ENCODE measurements at regions not wholly inside any gene's neighbourhood (a gene's known extent, or its start where the extent isn't known, plus 50 kb on each side); places are given as distances from the start of the nearest gene placed in this dataset.
A peak's percentile ranks its signal among the peaks of the same experiment; 100 is the strongest.

- no peak overlapping the region for H3K4me3 ChIP-seq
- H3K27me3 ChIP-seq: peaks cover 12 to 44% (median 23%) of the 10 kb centered on the region in 3 donors
- no peak for DNase-seq
- no peaks in the 10 kb centered on the region for H3K36me3 ChIP-seq
- intact Hi-C loops (cut with DNase I; ENCODE audit: low total_unique reads): no loop called here
- H3K4me1 ChIP-seq: peaks cover 0 to 12% (median 4%) of the 10 kb centered on the region in 4 donors
- 76 to 86% (median 79%) methylated on average over 4 of the region's 4 CpGs for WGBS, 5 donors
- H3K9me3 ChIP-seq: peaks cover 0 to 13% (median 0%) of the 10 kb centered on the region in 4 donors
- no peak overlapping the region for H3K27ac ChIP-seq
- no peak for TF ChIP-seq EP300 (IDR thresholded peaks at IDR 0.05)
- TF ChIP-seq POLR2AphosphoS5 (IDR thresholded peaks at IDR 0.05): no peak
- TF ChIP-seq POLR2A (IDR thresholded peaks at IDR 0.05): no peak
- TF ChIP-seq CTCF (IDR thresholded peaks at IDR 0.05): no peak
Measured at GRCh38 chr16:48812856-48813255, 202.9 kb upstream of the N4BP1 start.

- 22 to 26% (median 23%) methylated on average over 11 of the region's 11 CpGs for WGBS, 5 donors
- Histone ChIP-seq H3K4me3 (peak overlapping the region in 2 of 4 donors; percentile 8 to 29), H3K36me3 (no peaks in the 10 kb centered on the region), H3K4me1 (peaks cover 0 to 12% (median 4%) of the 10 kb centered on the region in 4 donors), H3K27ac (no peak overlapping the region), H3K27me3 (peaks cover 12 to 44% (median 23%) of the 10 kb centered on the region in 3 donors), H3K9me3 (peaks cover 0 to 13% (median 0%) of the 10 kb centered on the region in 4 donors)
- intact Hi-C loops (cut with DNase I; ENCODE audit: low total_unique reads): no loop called here
- peak in 1 of 2 donors; percentile 15 for DNase-seq
- TF ChIP-seq EP300 (IDR thresholded peaks at IDR 0.05) (no peak), POLR2A (IDR thresholded peaks at IDR 0.05) (no peak), POLR2AphosphoS5 (IDR thresholded peaks at IDR 0.05) (no peak), CTCF (IDR thresholded peaks at IDR 0.05) (no peak)
Measured at GRCh38 chr16:48811478-48811877, 201.5 kb upstream of the N4BP1 start.

GRCh38 chr16:48810803-48811453 is 200.9 kb upstream of the N4BP1 start:
- Histone ChIP-seq H3K4me1 (peaks cover 0 to 12% (median 4%) of the 10 kb centered on the region in 4 donors), H3K4me3 (peak overlapping the region; percentile 8 to 29 (median 18)), H3K36me3 (no peaks in the 10 kb centered on the region), H3K27me3 (peaks cover 12 to 44% (median 23%) of the 10 kb centered on the region in 3 donors), H3K27ac (no peak overlapping the region), H3K9me3 (peaks cover 0 to 13% (median 0%) of the 10 kb centered on the region in 4 donors)
- intact Hi-C loops (cut with DNase I; ENCODE audit: low total_unique reads): no loop called here
- WGBS, 5 donors: 4 to 13% (median 7%) methylated on average over 11 to 70 of the region's 70 CpGs
- peak in 1 of 2 donors; percentile 9 for DNase-seq
- TF ChIP-seq CTCF (IDR thresholded peaks at IDR 0.05) (no peak), POLR2A (IDR thresholded peaks at IDR 0.05) (no peak), POLR2AphosphoS5 (IDR thresholded peaks at IDR 0.05) (no peak), EP300 (IDR thresholded peaks at IDR 0.05) (no peak)

- no peak for TF ChIP-seq POLR2AphosphoS5 (IDR thresholded peaks at IDR 0.05)
- no peak for TF ChIP-seq POLR2A (IDR thresholded peaks at IDR 0.05)
- TF ChIP-seq EP300 (IDR thresholded peaks at IDR 0.05): no peak
- no peak for TF ChIP-seq CTCF (IDR thresholded peaks at IDR 0.05)
- H3K9me3 ChIP-seq: peaks cover 0 to 13% (median 0%) of the 10 kb centered on the region in 4 donors
- H3K4me1 ChIP-seq: peaks cover 0 to 12% (median 4%) of the 10 kb centered on the region in 4 donors
- 9 to 22% (median 12%) methylated on average over 3 to 29 of the region's 29 CpGs for WGBS, 5 donors
- H3K36me3 ChIP-seq: no peaks in the 10 kb centered on the region
- no peak overlapping the region for H3K27ac ChIP-seq
- DNase-seq: no peak
- H3K4me3 ChIP-seq: peak overlapping the region in 3 of 4 donors; percentile 8 to 29 (median 23)
- H3K27me3 ChIP-seq: peaks cover 12 to 44% (median 23%) of the 10 kb centered on the region in 3 donors
- intact Hi-C loops (cut with DNase I; ENCODE audit: low total_unique reads): no loop called here
Measured at GRCh38 chr16:48810436-48810802, 200.4 kb upstream of the N4BP1 start.
